Right lobe of liver (tissue), 4 donors: ENCODE measurements at regions not wholly inside any gene's neighbourhood (a gene's known extent, or its start where the extent isn't known, plus 50 kb on each side); places are given as distances from the start of the nearest gene placed in this dataset.

Experiments
- POLR2A ChIP-seq: fragments of 450-650 bp; IDR thresholded peaks from one replicate; pipeline ENCODE4 v1.6.1; 2017; ENCODE audit warnings: antibody characterized with exemption, mild to moderate bottlenecking
- TF ChIP-seq, protein P1 (sequence below), 4 donors: fragments of 200-600 bp in 3 of 4; fragments of 450-650 bp in 1 of 4; IDR thresholded peaks; one replicate each; pipeline versions ENCODE4 v1.5.1 to v1.8.0; 2016 to 2022; ENCODE audit warnings: antibody characterized with exemption in 4 of 4, mild to moderate bottlenecking in 2 of 4
- donor health status: DM: no; HTN: no; CAD: no.
- donor health status: DM: no; HTN: no; CAD: no.
- donor health status: DM: no; HTN: yes; CAD: no.

DNA sequence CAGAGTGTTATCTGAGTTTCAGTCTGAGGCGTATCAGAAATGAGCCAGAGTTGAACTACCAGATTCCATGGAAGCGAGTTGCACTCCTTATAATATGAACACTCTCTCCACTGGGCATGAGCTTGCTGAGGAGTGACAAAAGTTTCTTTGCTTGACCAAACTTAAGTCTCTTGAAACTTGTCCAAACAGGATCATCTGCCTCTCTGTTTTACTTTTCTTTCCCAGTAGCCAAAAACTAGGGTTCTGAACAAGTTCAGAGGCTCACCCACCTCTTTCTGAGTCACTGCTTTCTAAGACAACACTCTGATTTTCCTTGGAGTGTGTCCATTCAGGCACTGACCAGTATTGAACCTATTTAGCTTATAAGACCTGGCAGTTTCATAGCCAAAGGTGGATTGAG is 233.2 kb upstream of the TCF4 start:
- TF ChIP-seq, protein P1, sequence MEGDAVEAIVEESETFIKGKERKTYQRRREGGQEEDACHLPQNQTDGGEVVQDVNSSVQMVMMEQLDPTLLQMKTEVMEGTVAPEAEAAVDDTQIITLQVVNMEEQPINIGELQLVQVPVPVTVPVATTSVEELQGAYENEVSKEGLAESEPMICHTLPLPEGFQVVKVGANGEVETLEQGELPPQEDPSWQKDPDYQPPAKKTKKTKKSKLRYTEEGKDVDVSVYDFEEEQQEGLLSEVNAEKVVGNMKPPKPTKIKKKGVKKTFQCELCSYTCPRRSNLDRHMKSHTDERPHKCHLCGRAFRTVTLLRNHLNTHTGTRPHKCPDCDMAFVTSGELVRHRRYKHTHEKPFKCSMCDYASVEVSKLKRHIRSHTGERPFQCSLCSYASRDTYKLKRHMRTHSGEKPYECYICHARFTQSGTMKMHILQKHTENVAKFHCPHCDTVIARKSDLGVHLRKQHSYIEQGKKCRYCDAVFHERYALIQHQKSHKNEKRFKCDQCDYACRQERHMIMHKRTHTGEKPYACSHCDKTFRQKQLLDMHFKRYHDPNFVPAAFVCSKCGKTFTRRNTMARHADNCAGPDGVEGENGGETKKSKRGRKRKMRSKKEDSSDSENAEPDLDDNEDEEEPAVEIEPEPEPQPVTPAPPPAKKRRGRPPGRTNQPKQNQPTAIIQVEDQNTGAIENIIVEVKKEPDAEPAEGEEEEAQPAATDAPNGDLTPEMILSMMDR (IDR thresholded peaks at IDR 0.05) = no peak
- TF ChIP-seq POLR2A = no peak
